ENCODE measurements at regions not wholly inside any gene's neighbourhood (a gene's known extent, or its start where the extent isn't known, plus 50 kb on each side); places are given as distances from the start of the nearest gene placed in this dataset.
"Not testable (repeated sequence)": the region's sequence is repeated elsewhere in the genome, so short reads cannot be mapped to it uniquely, and the experiment has no call there.

DNA sequence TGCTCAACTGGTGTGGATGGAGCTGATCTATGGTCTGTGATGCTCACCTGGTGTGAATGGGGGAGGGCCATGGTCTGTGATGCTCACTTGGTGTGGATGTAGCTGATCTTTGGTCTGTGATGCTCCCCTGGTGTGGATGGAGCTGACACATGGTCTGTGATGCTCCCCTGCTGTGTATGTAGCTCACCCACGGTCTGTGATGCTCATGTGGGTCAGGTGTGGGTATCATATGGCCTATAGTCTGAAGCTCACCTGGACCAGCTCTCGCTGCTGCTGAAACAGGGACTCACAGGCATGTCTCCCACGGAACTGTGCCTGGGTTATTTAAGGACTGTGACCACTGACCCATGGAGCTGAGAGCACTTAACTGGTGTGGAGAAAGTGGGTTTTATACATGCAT, 109.7 kb downstream of the CRLF2 start:
- DNase-seq = no peak

GRCh38 chrX:1102221-1102620, 110.2 kb downstream of the CRLF2 start:
- DNase-seq = not testable (repeated sequence)

DNA sequence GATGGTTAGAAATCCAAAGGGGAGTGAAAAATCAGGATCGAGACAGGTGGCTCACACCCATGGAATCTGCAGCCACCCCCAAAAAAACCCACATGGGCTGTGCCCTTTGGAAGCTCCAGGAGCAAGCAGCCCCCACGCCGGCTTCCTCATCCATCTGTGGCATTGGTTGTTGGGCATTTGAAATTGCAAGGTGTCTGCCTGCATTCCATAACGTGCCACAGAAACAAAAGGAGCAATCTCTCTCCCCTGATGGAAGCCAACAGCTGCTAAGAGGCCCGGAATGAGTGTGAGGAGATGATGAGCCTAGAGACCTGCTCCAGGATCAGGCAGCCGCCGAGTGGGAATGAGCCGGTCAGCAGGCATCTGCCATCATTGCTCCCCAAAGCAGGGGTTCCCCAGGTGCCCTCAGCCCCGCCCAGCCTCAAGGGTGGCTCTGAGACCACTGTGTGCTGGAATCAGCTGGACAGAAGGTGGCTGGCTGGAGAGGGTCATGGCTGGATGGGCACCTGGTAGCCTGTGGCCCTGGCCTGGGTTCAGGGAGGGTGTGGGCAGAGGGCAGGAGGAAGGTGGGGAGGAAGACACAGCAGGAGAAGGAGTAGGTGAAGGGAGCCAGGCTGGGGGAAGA, 113.2 kb downstream of the CRLF2 start:
- no peak for DNase-seq

GRCh38 chrX:1097328-1097727, 115.1 kb downstream of the CRLF2 start:
- no peak for DNase-seq

- DNase-seq = no peak
These were observed 117.7 kb downstream of the CRLF2 start for GRCh38 chrX:1094566-1095333.

DNA sequence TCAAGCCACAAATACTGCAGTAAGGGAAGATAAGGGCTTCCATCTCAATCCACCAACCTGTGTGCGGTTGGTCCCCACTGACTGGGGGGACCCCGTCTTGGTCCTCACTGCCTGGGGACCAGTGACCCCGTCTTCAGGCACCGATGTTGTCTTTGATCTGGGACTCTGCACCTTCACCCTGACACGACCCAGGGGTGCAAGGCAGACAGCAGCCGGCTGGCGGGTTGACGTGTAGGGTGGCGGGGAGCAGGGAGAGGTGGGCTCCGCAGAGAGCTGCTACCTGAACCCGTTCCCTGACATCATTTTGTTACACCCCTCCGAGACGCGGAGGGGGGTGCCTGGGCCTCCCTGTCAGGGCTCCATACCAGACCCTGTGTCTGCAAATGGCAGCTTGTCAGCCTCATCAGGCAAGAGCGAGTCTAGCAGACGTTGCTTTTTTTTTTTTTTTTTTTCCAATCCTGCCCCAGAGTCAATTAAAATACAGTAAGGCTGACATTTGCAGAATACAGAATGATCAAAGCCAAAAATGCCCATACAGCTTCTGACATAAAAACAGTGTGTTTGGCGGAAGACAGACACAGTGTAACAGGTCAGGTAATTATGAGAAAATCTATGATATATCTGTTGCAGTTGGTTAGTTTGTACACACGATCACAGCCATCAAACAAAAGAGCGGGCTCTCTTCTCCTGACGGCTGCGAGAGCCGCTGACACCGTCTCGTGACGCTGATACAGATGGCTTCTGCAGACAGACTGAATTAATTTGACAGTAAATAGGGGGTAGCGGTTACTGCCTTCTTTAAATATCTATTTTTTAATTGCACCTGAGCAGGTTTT, 118.6 kb downstream of the CRLF2 start:
- DNase-seq = no peak

DNA sequence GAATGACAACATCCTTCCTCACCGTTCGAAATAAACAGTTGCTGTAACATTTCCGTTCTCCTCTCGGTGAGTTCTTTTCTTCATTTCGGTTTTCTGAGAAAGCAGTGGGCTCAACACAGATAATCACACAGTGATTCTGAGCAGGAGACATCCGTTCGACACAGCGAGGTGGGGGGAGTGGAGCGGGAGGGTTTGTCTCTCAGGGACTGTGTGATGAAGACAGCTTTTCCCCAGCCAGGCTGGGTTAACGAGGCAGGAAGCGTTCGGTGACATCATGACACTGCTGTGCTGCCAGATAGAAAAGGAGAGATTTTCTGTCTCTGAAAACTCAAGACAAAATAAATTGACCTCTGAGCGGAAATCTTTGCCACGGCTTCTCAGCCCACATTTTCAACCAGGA, 119.3 kb downstream of the CRLF2 start:
- no peak for DNase-seq

DNA sequence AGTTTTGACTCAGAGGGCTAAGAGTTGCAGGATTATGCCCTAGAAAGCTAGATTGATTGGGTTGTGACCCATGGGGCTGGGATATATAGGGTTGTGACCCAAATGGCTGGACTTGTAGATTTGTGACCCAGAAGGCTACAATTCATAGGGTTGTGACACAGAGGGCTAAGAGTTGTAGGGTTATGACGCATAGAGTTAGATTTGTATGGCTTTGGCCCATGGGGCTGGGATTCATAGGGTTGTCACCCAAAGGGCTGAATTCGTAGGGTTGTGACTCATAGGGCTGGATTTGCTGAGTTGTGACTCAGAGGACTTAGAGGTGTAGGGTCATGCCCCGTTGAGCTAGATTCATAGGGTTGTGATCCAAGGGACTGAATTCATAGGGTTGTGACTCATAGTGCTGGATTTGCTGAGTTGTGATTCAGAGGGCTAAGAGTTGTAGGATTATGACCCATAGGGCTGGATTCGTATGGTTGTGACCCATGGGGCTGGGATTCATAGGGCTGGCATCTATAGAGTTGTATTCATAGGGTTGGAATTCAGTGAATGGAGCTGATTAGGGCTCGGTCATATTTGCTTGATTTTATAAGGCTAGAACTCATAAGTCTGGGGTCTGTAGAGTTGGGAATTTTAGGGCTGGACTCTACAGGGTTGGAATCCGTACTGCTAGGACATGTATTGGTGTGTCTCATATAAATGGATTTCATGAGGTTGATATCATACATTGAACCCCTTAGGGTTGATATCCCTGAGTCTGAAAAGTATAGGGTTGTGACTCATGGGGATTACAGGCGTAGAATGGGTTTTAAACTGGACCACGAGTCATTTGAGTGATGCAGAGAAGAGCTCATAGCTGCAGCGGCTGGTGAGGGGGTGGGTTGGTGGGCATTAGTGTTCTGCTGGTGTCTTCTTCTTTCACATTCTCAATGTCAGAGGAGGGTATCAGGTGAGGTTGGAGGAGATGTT, 125.7 kb downstream of the CRLF2 start:
- DNase-seq = no peak

DNA sequence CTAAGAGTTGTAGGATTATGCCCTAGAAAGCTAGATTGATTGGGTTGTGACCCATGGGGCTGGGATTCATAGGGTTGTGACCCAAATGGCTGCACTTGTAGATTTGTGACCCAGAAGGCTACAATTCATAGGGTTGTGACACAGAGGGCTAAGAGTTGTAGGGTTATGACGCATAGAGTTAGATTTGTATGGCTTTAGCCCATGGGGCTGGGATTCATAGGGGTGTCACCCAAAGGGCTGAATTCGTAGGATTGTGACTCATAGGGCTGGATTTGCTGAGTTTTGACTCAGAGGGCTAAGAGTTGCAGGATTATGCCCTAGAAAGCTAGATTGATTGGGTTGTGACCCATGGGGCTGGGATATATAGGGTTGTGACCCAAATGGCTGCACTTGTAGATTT, 126.6 kb downstream of the CRLF2 start:
- DNase-seq = not testable (repeated sequence)

DNA sequence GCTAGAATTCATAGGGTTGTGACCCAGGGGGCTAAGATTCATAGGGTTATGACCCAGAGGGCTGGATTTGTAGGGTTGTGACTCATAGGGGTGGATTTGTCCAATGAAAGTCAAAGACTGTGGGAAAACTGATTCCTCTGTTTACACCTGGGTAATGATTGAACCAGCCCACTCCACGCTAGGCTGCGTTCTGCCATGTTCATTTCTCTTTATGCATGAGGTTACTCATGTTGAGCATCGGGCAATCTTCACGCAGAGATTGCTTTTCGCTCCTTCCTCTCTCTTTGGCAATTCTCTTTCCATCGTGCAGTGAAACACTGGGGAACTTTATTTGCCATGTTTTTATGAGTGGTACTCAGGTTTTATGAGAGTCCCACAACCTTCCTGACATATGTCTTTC, 127.8 kb downstream of the CRLF2 start:
- DNase-seq = no peak

GRCh38 chrX:1076871-1077651, 135.4 kb downstream of the CRLF2 start:
- DNase-seq = no peak

DNA sequence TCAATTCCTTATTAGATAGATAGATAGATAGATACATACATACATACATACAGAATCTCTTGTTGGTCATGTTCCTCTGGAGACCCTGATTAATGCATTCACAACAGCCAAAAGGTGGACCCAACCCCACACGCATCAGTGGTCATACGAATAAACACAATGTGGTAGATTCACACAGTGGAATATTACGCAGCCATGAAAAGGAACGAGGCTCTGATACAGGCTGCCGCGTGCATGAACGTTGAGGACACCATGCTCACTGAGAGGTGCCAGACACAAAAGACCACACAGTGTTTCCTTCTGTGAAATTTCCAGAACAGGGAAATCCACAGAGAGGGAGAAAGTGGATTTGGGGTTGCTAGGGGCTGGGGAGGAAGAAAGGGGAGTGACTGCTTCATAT, 136.7 kb downstream of the CRLF2 start:
- no peak for DNase-seq

- DNase-seq = no peak
These were observed 137.3 kb downstream of the CRLF2 start for GRCh38 chrX:1075156-1075555.

GRCh38 chrX:1074755-1075154, 137.7 kb downstream of the CRLF2 start:
- no peak for DNase-seq

- no peak for DNase-seq
These were observed 138.3 kb downstream of the CRLF2 start for GRCh38 chrX:1074172-1074571.

- no peak for DNase-seq
These were observed 139.6 kb downstream of the CRLF2 start for GRCh38 chrX:1072637-1073377.

GRCh38 chrX:1071351-1071750, 141.1 kb downstream of the CRLF2 start:
- no peak for DNase-seq

GRCh38 chrX:1062351-1062750, 150.1 kb downstream of the CRLF2 start:
- DNase-seq = no peak

DNA sequence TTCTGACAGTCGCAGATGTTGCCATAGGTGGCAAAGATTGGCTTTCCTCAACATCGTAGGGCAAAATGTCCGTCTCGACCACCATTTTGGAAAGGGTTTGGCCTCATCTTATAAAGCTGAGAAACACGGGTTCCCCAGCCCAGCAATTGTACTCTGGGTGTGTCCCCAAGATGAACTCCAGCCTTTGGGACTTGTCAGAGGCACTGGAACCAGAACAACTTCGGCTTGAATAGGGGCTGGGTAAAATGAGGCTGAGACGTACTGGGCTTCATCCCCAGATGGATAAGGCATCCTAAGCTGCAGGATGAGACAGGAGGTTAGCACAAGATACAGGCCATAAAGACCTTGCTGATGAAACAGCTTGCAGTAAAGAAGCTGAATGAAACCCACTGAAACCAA, 151.9 kb downstream of the CRLF2 start:
- DNase-seq = no peak

- DNase-seq = no peak
These were observed 152.6 kb downstream of the CRLF2 start for GRCh38 chrX:1059576-1060561.

Data from NCI-H226 (cell line).